ENCODE measurements at regions not wholly inside any gene's neighbourhood (a gene's known extent, or its start where the extent isn't known, plus 50 kb on each side); places are given as distances from the start of the nearest gene placed in this dataset.

DNA sequence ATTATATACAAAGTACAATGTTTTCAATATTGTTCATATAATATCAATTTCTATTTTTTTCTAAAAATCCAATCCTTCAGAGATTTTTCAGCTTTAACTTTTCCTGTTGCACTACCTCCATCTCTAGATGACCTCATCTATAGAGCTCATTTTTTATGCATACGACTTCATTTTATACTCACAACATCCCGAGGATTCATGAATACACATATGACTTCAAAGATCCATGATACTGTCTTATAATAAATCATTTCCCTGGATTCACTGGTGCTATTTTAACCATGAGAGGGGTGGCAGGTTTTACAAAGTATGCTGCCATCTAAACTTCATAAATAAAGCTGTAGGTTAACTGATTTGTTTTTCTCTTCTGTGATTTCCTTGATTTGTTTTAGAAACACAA lies 694.6 kb downstream of the EPHA4 start:
- H3K9me3 ChIP-seq (ENCODE audit: low read length), result no peaks in the 10 kb centered on the region
- no peak overlapping the region for H2AFZ ChIP-seq (ENCODE audit: low read depth, low read length)
- no peak overlapping the region for H3K9ac ChIP-seq (ENCODE audit: low read length)
- no peak overlapping the region for H3K27ac ChIP-seq (ENCODE audit: low read length)
- H4K20me1 ChIP-seq (ENCODE audit: insufficient read depth), result no peaks in the 10 kb centered on the region
- H3K4me3 ChIP-seq (ENCODE audit: low read length), result no peak overlapping the region
- H3F3A ChIP-seq (ENCODE audit: insufficient read depth, low read length, poor library complexity, severe bottlenecking), result no peaks in the 10 kb centered on the region
- H3K79me2 ChIP-seq (replicated peaks; ENCODE audit: insufficient read depth, low read length), result no peaks in the 10 kb centered on the region
- H3K27me3 ChIP-seq (ENCODE audit: insufficient read depth, low read depth, low read length), result no peaks in the 10 kb centered on the region
- no peaks in the 10 kb centered on the region for H3K36me3 ChIP-seq (ENCODE audit: insufficient read depth, low read length)
- no peak for TF ChIP-seq POLR2AphosphoS5 (IDR thresholded peaks at IDR 0.05)
- TF ChIP-seq MXI1 (conservative IDR thresholded peaks at IDR 0.05; ENCODE audit: poor library complexity, severe bottlenecking), result no peak
- TF ChIP-seq, protein P1, sequence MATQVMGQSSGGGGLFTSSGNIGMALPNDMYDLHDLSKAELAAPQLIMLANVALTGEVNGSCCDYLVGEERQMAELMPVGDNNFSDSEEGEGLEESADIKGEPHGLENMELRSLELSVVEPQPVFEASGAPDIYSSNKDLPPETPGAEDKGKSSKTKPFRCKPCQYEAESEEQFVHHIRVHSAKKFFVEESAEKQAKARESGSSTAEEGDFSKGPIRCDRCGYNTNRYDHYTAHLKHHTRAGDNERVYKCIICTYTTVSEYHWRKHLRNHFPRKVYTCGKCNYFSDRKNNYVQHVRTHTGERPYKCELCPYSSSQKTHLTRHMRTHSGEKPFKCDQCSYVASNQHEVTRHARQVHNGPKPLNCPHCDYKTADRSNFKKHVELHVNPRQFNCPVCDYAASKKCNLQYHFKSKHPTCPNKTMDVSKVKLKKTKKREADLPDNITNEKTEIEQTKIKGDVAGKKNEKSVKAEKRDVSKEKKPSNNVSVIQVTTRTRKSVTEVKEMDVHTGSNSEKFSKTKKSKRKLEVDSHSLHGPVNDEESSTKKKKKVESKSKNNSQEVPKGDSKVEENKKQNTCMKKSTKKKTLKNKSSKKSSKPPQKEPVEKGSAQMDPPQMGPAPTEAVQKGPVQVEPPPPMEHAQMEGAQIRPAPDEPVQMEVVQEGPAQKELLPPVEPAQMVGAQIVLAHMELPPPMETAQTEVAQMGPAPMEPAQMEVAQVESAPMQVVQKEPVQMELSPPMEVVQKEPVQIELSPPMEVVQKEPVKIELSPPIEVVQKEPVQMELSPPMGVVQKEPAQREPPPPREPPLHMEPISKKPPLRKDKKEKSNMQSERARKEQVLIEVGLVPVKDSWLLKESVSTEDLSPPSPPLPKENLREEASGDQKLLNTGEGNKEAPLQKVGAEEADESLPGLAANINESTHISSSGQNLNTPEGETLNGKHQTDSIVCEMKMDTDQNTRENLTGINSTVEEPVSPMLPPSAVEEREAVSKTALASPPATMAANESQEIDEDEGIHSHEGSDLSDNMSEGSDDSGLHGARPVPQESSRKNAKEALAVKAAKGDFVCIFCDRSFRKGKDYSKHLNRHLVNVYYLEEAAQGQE (IDR thresholded peaks at IDR 0.05; ENCODE audit: borderline replicate concordance), result no peak
- TF ChIP-seq SMC3 (conservative IDR thresholded peaks at IDR 0.05; ENCODE audit: poor library complexity), result no peak
- H3K4me2 ChIP-seq (ENCODE audit: low read length), result no peak overlapping the region
- no peaks in the 10 kb centered on the region for H3K9me2 ChIP-seq (ENCODE audit: insufficient read depth, low read length)

DNA sequence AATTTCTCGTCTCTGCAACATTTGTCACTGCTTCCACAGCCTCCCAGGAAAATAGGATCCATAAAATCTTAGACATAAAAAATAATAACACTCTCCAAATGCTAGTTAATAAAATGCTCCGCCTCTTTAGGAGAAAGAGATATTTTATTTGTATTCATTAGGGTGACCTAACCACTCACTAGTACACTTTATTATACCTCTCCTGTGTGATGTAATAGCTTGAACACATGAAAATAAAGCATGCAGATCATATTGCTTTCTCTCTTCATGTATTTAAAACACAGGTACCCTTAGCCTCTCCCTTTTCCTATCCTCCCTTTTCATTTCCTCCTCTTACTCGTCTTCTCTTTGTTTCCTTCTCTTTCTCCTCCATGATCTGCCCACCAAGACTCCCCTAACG lies 694.2 kb downstream of the EPHA4 start:
- no peak for TF ChIP-seq TAF1 (IDR thresholded peaks at IDR 0.05; ENCODE audit: low read depth)
- TF ChIP-seq SMC3 (conservative IDR thresholded peaks at IDR 0.05; ENCODE audit: poor library complexity), result no peak
- no peak for TF ChIP-seq RAD21 (conservative IDR thresholded peaks at IDR 0.05)
- no peak for TF ChIP-seq EP300 (conservative IDR thresholded peaks at IDR 0.05; ENCODE audit: poor library complexity, severe bottlenecking)
- TF ChIP-seq, protein P1 (IDR thresholded peaks at IDR 0.05; ENCODE audit: borderline replicate concordance), result no peak
- TF ChIP-seq POLR2AphosphoS5 (IDR thresholded peaks at IDR 0.05), result no peak
- no peak for TF ChIP-seq MXI1 (conservative IDR thresholded peaks at IDR 0.05; ENCODE audit: poor library complexity, severe bottlenecking)
- TF ChIP-seq EZH2 (IDR thresholded peaks at IDR 0.05; ENCODE audit: borderline replicate concordance, insufficient read depth, low read length, poor library complexity, severe bottlenecking), result no peak
- TF ChIP-seq, protein P2, sequence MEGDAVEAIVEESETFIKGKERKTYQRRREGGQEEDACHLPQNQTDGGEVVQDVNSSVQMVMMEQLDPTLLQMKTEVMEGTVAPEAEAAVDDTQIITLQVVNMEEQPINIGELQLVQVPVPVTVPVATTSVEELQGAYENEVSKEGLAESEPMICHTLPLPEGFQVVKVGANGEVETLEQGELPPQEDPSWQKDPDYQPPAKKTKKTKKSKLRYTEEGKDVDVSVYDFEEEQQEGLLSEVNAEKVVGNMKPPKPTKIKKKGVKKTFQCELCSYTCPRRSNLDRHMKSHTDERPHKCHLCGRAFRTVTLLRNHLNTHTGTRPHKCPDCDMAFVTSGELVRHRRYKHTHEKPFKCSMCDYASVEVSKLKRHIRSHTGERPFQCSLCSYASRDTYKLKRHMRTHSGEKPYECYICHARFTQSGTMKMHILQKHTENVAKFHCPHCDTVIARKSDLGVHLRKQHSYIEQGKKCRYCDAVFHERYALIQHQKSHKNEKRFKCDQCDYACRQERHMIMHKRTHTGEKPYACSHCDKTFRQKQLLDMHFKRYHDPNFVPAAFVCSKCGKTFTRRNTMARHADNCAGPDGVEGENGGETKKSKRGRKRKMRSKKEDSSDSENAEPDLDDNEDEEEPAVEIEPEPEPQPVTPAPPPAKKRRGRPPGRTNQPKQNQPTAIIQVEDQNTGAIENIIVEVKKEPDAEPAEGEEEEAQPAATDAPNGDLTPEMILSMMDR (IDR thresholded peaks at IDR 0.05; ENCODE audit: poor library complexity, severe bottlenecking), result no peak
- no peak overlapping the region for H2AFZ ChIP-seq (ENCODE audit: low read depth, low read length)

More for the DNA sequence above, 694.2 kb downstream of the EPHA4 start:
- H3K27me3 ChIP-seq (ENCODE audit: insufficient read depth, low read depth, low read length), result no peaks in the 10 kb centered on the region
- no peaks in the 10 kb centered on the region for H3F3A ChIP-seq (ENCODE audit: insufficient read depth, low read length, poor library complexity, severe bottlenecking)
- H3K36me3 ChIP-seq (ENCODE audit: insufficient read depth, low read length), result no peaks in the 10 kb centered on the region
- H3K9me3 ChIP-seq (ENCODE audit: low read length), result no peaks in the 10 kb centered on the region
- no peak overlapping the region for H3K4me2 ChIP-seq (ENCODE audit: low read length)
- no peak overlapping the region for H3K27ac ChIP-seq (ENCODE audit: low read length)
- no peaks in the 10 kb centered on the region for H4K20me1 ChIP-seq (ENCODE audit: insufficient read depth)
- no peaks in the 10 kb centered on the region for H3K9me2 ChIP-seq (ENCODE audit: insufficient read depth, low read length)
- no peak overlapping the region for H3K4me3 ChIP-seq (ENCODE audit: low read length)
- no peak overlapping the region for H3K9ac ChIP-seq (ENCODE audit: low read length)
- no peaks in the 10 kb centered on the region for H3K79me2 ChIP-seq (replicated peaks; ENCODE audit: insufficient read depth, low read length)
